ENCODE measurements at regions not wholly inside any gene's neighbourhood (a gene's known extent, or its start where the extent isn't known, plus 50 kb on each side); places are given as distances from the start of the nearest gene placed in this dataset.
"Not testable (repeated sequence)": the region's sequence is repeated elsewhere in the genome, so short reads cannot be mapped to it uniquely, and the experiment has no call there.

- no peak for DNase-seq (ENCODE audit: low read depth)
- no peaks in the 10 kb centered on the region for H3K9me3 ChIP-seq (ENCODE audit: control insufficient read depth, low read length)
- no peak overlapping the region for H3K4me3 ChIP-seq (ENCODE audit: low read length)
- no peak overlapping the region for H3K9ac ChIP-seq (ENCODE audit: low read length)
- no peaks in the 10 kb centered on the region for H3K27me3 ChIP-seq (replicated peaks; ENCODE audit: control insufficient read depth, insufficient read depth, low read length)
- H3K4me1 ChIP-seq (ENCODE audit: control insufficient read depth, insufficient read depth, low read length) = no peaks in the 10 kb centered on the region
- no peaks in the 10 kb centered on the region for H3K36me3 ChIP-seq (ENCODE audit: control insufficient read depth, insufficient read depth, low read length, severe bottlenecking)
These were observed 253.5 kb upstream of the TRIB2 start for GRCh38 chr2:12463189-12463588.

DNA sequence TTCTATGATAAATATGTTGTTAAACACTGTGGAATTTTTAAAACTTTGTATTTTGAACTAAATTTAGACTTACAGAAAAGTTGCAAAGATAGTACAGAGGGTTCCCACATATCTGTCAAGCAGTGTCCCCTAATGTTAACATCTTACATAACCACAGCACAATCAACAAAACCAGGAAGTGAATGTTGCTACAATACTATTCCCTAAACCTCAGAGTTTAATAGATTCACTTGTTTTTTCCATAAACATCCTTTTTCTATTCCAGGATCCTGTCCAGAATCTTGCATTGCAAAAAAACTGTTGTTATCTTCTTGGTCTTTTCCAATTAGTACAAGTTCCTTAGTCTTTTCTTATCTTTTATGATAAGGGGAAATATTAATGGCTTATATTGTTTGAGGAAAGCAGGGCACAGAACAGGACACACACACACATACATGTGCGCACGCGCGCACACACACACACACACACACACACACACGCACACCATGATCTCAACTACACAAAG, 251.1 kb upstream of the TRIB2 start:
- Histone ChIP-seq H3K9ac (ENCODE audit: low read length) (no peak overlapping the region), H3K27me3 (replicated peaks; ENCODE audit: control insufficient read depth, insufficient read depth, low read length) (no peaks in the 10 kb centered on the region), H3K4me1 (ENCODE audit: control insufficient read depth, insufficient read depth, low read length) (peaks cover 10% of the 10 kb centered on the region), H3K9me3 (ENCODE audit: control insufficient read depth, low read length) (no peaks in the 10 kb centered on the region), H3K36me3 (ENCODE audit: control insufficient read depth, insufficient read depth, low read length, severe bottlenecking) (no peaks in the 10 kb centered on the region), H3K4me3 (ENCODE audit: low read length) (no peak overlapping the region)
- no peak for DNase-seq (ENCODE audit: low read depth)

GRCh38 chr2:12467303-12467702, 249.4 kb upstream of the TRIB2 start:
- Histone ChIP-seq H3K36me3 (ENCODE audit: control insufficient read depth, insufficient read depth, low read length, severe bottlenecking) (no peaks in the 10 kb centered on the region), H3K4me3 (ENCODE audit: low read length) (no peak overlapping the region), H3K9me3 (ENCODE audit: control insufficient read depth, low read length) (no peaks in the 10 kb centered on the region), H3K4me1 (ENCODE audit: control insufficient read depth, insufficient read depth, low read length) (peaks cover 10% of the 10 kb centered on the region), H3K27me3 (replicated peaks; ENCODE audit: control insufficient read depth, insufficient read depth, low read length) (no peaks in the 10 kb centered on the region), H3K9ac (ENCODE audit: low read length) (no peak overlapping the region)
- DNase-seq (ENCODE audit: low read depth) = no peak

DNA sequence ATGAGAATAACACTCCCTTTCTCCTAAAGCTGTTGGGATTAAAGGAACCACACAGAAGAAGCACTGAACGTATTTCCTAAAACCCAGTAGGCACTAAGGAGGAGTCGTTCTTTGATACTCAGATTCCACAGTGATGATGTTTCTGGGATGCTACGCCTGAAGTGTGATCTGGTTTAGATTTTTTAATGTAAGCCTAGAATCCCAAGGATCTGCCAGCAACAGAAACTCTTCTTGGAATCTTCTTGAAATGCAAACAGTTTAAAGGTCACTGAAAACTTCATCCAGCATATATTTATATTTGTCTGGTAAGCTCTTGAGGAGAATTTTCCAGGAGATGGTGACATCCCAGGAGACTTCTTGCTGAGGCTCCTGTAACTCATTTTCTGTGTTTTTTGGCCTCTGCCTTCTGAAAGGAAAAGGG, 247.6 kb upstream of the TRIB2 start:
- Histone ChIP-seq H3K9ac (ENCODE audit: low read length) (no peak overlapping the region), H3K36me3 (ENCODE audit: control insufficient read depth, insufficient read depth, low read length, severe bottlenecking) (no peaks in the 10 kb centered on the region), H3K4me3 (ENCODE audit: low read length) (no peak overlapping the region), H3K27me3 (replicated peaks; ENCODE audit: control insufficient read depth, insufficient read depth, low read length) (no peaks in the 10 kb centered on the region), H3K9me3 (ENCODE audit: control insufficient read depth, low read length) (no peaks in the 10 kb centered on the region), H3K4me1 (ENCODE audit: control insufficient read depth, insufficient read depth, low read length) (peaks cover 10% of the 10 kb centered on the region)
- DNase-seq (ENCODE audit: low read depth) = peak; percentile 52

DNA sequence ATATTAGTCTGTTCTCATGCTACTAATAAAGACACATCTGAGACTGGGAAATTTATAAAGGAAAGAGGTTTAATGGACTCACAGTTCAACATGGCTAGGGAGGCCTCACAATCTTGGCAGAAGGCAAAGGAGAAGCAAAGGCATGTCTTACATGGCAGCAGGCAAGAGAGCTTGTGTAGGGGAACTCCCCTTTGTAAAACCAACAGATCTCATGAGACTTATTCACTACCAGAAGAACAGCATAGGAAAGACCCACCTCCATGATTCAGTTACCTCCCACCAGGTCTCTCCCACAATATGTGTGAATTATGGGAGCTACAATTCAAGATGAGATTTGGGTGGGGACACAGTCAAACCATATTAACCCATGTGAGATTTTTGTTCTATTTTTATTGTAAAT, 244.5 kb upstream of the TRIB2 start:
- H3K9ac ChIP-seq (ENCODE audit: low read length); DNase-seq (ENCODE audit: low read depth); H3K27me3 ChIP-seq (replicated peaks; ENCODE audit: control insufficient read depth, insufficient read depth, low read length); H3K36me3 ChIP-seq (ENCODE audit: control insufficient read depth, insufficient read depth, low read length, severe bottlenecking); H3K9me3 ChIP-seq (ENCODE audit: control insufficient read depth, low read length); H3K4me3 ChIP-seq (ENCODE audit: low read length): not testable (repeated sequence)
- peaks cover 10% of the 10 kb centered on the region for H3K4me1 ChIP-seq (ENCODE audit: control insufficient read depth, insufficient read depth, low read length)

- no peaks in the 10 kb centered on the region for H3K27me3 ChIP-seq (replicated peaks; ENCODE audit: control insufficient read depth, insufficient read depth, low read length)
- H3K4me1 ChIP-seq (ENCODE audit: control insufficient read depth, insufficient read depth, low read length) = peaks cover 13% of the 10 kb centered on the region
- H3K9ac ChIP-seq (ENCODE audit: low read length) = no peak overlapping the region
- H3K4me3 ChIP-seq (ENCODE audit: low read length) = no peak overlapping the region
- DNase-seq (ENCODE audit: low read depth) = no peak
- H3K9me3 ChIP-seq (ENCODE audit: control insufficient read depth, low read length) = no peaks in the 10 kb centered on the region
- no peaks in the 10 kb centered on the region for H3K36me3 ChIP-seq (ENCODE audit: control insufficient read depth, insufficient read depth, low read length, severe bottlenecking)
These were observed 238.3 kb upstream of the TRIB2 start for GRCh38 chr2:12478151-12479064.

DNA sequence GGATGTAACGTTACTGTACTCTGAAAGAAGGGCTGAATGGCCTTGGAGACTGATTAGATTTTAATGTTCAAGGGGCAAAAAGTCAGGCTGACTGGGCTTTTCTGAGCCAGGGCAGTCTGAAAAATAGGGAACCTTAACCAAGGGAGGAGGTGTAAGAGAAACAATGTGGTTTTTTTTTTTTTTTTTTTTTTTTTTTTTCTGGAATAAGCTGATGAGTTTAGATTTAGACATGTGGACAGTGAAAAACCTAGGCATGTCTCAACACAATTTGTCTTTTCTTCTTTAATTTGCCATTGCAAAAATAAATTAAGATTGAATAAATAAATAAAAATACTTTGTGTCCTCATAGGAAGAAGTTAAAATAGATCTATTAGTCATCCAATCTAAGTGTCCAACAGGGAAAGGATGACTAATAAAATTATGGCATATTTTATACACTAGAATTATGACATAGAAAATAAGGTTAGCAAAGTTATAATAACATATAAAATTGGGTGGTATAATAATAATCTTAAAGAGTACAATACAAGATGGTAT, 237.6 kb upstream of the TRIB2 start:
- H3K27me3 ChIP-seq (replicated peaks; ENCODE audit: control insufficient read depth, insufficient read depth, low read length) = no peaks in the 10 kb centered on the region
- H3K9me3 ChIP-seq (ENCODE audit: control insufficient read depth, low read length) = peaks cover 4% of the 10 kb centered on the region
- H3K4me1 ChIP-seq (ENCODE audit: control insufficient read depth, insufficient read depth, low read length) = peaks cover 13% of the 10 kb centered on the region
- no peak overlapping the region for H3K9ac ChIP-seq (ENCODE audit: low read length)
- DNase-seq (ENCODE audit: low read depth) = peak; percentile 39
- H3K36me3 ChIP-seq (ENCODE audit: control insufficient read depth, insufficient read depth, low read length, severe bottlenecking) = no peaks in the 10 kb centered on the region
- no peak overlapping the region for H3K4me3 ChIP-seq (ENCODE audit: low read length)

- H3K4me3 ChIP-seq (ENCODE audit: low read length) = no peak overlapping the region
- no peaks in the 10 kb centered on the region for H3K27me3 ChIP-seq (replicated peaks; ENCODE audit: control insufficient read depth, insufficient read depth, low read length)
- peaks cover 4% of the 10 kb centered on the region for H3K9me3 ChIP-seq (ENCODE audit: control insufficient read depth, low read length)
- H3K9ac ChIP-seq (ENCODE audit: low read length) = no peak overlapping the region
- peaks cover 7% of the 10 kb centered on the region for H3K4me1 ChIP-seq (ENCODE audit: control insufficient read depth, insufficient read depth, low read length)
- H3K36me3 ChIP-seq (ENCODE audit: control insufficient read depth, insufficient read depth, low read length, severe bottlenecking) = no peaks in the 10 kb centered on the region
- DNase-seq (ENCODE audit: low read depth) = no peak
These were observed 232.1 kb upstream of the TRIB2 start for GRCh38 chr2:12484536-12485115.

GRCh38 chr2:12486205-12487118, 230.3 kb upstream of the TRIB2 start:
- Histone ChIP-seq H3K4me3 (ENCODE audit: low read length) (no peak overlapping the region), H3K27me3 (replicated peaks; ENCODE audit: control insufficient read depth, insufficient read depth, low read length) (no peaks in the 10 kb centered on the region), H3K9ac (ENCODE audit: low read length) (no peak overlapping the region), H3K36me3 (ENCODE audit: control insufficient read depth, insufficient read depth, low read length, severe bottlenecking) (no peaks in the 10 kb centered on the region), H3K9me3 (ENCODE audit: control insufficient read depth, low read length) (peaks cover 4% of the 10 kb centered on the region), H3K4me1 (ENCODE audit: control insufficient read depth, insufficient read depth, low read length) (peaks cover 5% of the 10 kb centered on the region)
- no peak for DNase-seq (ENCODE audit: low read depth)

- Histone ChIP-seq H3K27me3 (replicated peaks; ENCODE audit: control insufficient read depth, insufficient read depth, low read length) (no peaks in the 10 kb centered on the region), H3K9me3 (ENCODE audit: control insufficient read depth, low read length) (peaks cover 4% of the 10 kb centered on the region)
- no peak for DNase-seq (ENCODE audit: low read depth)
These were observed 229.3 kb upstream of the TRIB2 start for GRCh38 chr2:12487253-12488004.

More at GRCh38 chr2:12487253-12488004, 229.3 kb upstream of the TRIB2 start:
- peaks cover 5% of the 10 kb centered on the region for H3K4me1 ChIP-seq (ENCODE audit: control insufficient read depth, insufficient read depth, low read length)
- H3K4me3 ChIP-seq (ENCODE audit: low read length) = no peak overlapping the region
- H3K9ac ChIP-seq (ENCODE audit: low read length) = no peak overlapping the region
- no peaks in the 10 kb centered on the region for H3K36me3 ChIP-seq (ENCODE audit: control insufficient read depth, insufficient read depth, low read length, severe bottlenecking)

All from adipocyte (in vitro differentiated cells).